HUES6 (cell line): ENCODE measurements at regions not wholly inside any gene's neighbourhood (a gene's known extent, or its start where the extent isn't known, plus 50 kb on each side); places are given as distances from the start of the nearest gene placed in this dataset.

Experiments
- H3K27ac ChIP-seq: 2 replicates; pipeline ENCODE4 v1.7.0; 2013; ENCODE audit warnings: low read depth, mild to moderate bottlenecking, low read length, inconsistent platforms
- H3K27me3 ChIP-seq: 2 replicates; pipeline ENCODE4 v1.6.1; 2013; ENCODE audit warnings: low read length; ENCODE audit not compliant: control insufficient read depth, insufficient read depth
- H3K36me3 ChIP-seq: 2 replicates; pipeline ENCODE4 v1.6.1; 2013; ENCODE audit warnings: low read length; ENCODE audit not compliant: control insufficient read depth, insufficient read depth
- H3K4me1 ChIP-seq: 2 replicates; pipeline ENCODE4 v1.6.1; 2013; ENCODE audit warnings: low read length; ENCODE audit not compliant: control insufficient read depth, insufficient read depth
- H3K4me3 ChIP-seq: 2 replicates; pipeline ENCODE4 v1.5.1; 2013; ENCODE audit warnings: low read depth, low read length
- H3K9ac ChIP-seq: one replicate; pipeline ENCODE4 v1.6.1; 2013; ENCODE audit warnings: mild to moderate bottlenecking, low read length
- H3K9me3 ChIP-seq: 2 replicates; pipeline ENCODE4 v1.6.1; 2013; ENCODE audit warnings: low read depth, low read length; ENCODE audit not compliant: control insufficient read depth, insufficient read depth

GRCh38 chr21:41559658-41560631 lies 52.0 kb upstream of the TMPRSS2 start:
- Histone ChIP-seq H3K27me3 (peaks cover 2% of the 10 kb centered on the region; the same call in 1 of the 2 replicates), H3K36me3 (no peaks in the 10 kb centered on the region), H3K9ac (no peak overlapping the region), H3K9me3 (no peaks in the 10 kb centered on the region), H3K4me3 (no peak overlapping the region), H3K4me1 (peaks cover 5% of the 10 kb centered on the region; the same call in 1 of the 2 replicates), H3K27ac (no peak overlapping the region)

- Histone ChIP-seq H3K27me3 (peaks cover 2% of the 10 kb centered on the region; the same call in 1 of the 2 replicates), H3K9me3 (no peaks in the 10 kb centered on the region), H3K4me1 (peaks cover 5% of the 10 kb centered on the region; the same call in 1 of the 2 replicates), H3K9ac (no peak overlapping the region), H3K4me3 (no peak overlapping the region), H3K36me3 (no peaks in the 10 kb centered on the region), H3K27ac (no peak overlapping the region)
These were observed 50.9 kb upstream of the TMPRSS2 start for GRCh38 chr21:41558842-41559241.

DNA sequence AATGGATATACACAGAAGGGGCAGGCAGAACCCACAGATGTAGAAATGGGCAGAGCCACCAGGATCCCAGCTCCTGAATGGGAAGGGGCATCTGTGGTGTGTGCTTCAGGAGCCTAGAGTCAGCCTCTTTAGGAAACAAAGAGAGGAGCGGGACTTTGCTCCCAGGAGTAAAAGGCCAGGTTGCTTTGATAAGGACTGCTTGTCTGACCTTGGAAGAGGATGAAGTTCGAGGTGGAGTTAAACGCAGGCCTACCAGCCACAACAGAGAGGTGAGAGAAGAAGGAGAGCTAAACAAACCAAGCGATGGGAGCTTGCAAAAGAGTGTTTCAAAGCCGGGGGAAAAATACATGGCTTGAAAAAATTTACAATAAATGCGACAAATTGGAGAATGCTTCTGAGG lies 49.9 kb upstream of the TMPRSS2 start:
- no peaks in the 10 kb centered on the region for H3K36me3 ChIP-seq
- no peaks in the 10 kb centered on the region for H3K27me3 ChIP-seq
- H3K9me3 ChIP-seq = no peaks in the 10 kb centered on the region
- H3K9ac ChIP-seq = no peak overlapping the region
- H3K27ac ChIP-seq = no peak overlapping the region
- no peak overlapping the region for H3K4me3 ChIP-seq
- H3K4me1 ChIP-seq = peaks cover 5% of the 10 kb centered on the region; the same call in 1 of the 2 replicates
